ENCODE measurements at regions not wholly inside any gene's neighbourhood (a gene's known extent, or its start where the extent isn't known, plus 50 kb on each side); places are given as distances from the start of the nearest gene placed in this dataset.
"Not testable (repeated sequence)": the region's sequence is repeated elsewhere in the genome, so short reads cannot be mapped to it uniquely, and the experiment has no call there.

DNA sequence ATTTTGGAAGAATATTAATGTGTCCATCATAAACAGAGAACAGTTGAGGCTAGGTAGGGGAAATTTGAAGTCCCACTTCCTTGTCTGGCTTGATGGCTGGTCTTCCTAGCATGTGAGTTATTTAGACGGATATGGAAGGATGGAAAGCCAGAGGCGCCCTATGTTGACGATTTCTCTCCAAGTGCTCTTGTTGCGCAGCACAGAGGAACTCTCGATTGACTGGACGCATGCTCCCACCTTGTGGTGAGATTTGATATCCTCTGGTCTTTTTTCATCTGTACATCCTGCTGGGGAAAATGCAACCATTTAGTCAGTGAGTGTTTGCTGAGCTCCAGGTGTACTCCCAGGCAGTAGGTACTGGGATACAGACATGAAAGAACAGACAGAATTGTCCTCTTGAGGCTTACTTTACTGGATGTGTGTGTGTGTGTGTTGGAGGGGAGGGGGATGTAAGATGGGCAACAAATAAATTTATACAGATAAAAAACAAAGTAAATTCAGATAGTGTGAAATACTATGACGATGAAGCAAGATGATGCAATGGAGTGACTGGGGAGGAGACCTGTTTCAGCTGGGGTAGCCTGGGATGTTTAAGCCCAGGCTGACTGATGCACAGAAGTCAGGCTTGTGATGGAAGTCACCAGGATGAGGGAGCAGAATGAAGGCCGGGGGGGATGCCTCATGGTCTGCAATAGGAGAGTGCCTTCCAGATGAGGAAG is 137.2 kb downstream of the TRIM43 start:
- peak; percentile 62 for DNase-seq (ENCODE audit: low read depth)
- TF ChIP-seq, protein P1, sequence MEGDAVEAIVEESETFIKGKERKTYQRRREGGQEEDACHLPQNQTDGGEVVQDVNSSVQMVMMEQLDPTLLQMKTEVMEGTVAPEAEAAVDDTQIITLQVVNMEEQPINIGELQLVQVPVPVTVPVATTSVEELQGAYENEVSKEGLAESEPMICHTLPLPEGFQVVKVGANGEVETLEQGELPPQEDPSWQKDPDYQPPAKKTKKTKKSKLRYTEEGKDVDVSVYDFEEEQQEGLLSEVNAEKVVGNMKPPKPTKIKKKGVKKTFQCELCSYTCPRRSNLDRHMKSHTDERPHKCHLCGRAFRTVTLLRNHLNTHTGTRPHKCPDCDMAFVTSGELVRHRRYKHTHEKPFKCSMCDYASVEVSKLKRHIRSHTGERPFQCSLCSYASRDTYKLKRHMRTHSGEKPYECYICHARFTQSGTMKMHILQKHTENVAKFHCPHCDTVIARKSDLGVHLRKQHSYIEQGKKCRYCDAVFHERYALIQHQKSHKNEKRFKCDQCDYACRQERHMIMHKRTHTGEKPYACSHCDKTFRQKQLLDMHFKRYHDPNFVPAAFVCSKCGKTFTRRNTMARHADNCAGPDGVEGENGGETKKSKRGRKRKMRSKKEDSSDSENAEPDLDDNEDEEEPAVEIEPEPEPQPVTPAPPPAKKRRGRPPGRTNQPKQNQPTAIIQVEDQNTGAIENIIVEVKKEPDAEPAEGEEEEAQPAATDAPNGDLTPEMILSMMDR (conservative IDR thresholded peaks at IDR 0.05; ENCODE audit: low read depth, low read length) = peak; percentile 77
- no peak overlapping the region for H3K4me3 ChIP-seq (ENCODE audit: low read depth, low read length)

DNA sequence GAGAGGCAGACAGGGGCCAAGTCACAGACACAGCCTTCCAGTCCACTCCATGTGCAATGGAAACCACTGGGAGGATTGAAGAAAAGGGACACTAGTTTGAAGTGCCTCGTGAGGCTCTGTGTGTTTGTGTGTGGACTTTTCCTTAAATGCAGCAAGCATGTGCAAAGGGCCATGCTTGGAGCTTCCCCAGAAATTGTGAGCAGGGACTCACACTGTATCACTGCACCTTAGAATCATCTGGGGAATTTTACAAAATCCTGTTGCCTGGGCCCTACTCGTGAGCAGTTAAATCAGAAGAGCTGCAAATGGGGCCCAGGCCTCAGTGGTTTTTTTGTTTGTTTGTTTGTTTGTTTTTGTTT is 137.8 kb downstream of the TRIM43 start:
- no peak overlapping the region for H3K4me3 ChIP-seq (ENCODE audit: low read depth, low read length)
- TF ChIP-seq, protein P1 (conservative IDR thresholded peaks at IDR 0.05; ENCODE audit: low read depth, low read length) = no peak
- DNase-seq (ENCODE audit: low read depth) = no peak

DNA sequence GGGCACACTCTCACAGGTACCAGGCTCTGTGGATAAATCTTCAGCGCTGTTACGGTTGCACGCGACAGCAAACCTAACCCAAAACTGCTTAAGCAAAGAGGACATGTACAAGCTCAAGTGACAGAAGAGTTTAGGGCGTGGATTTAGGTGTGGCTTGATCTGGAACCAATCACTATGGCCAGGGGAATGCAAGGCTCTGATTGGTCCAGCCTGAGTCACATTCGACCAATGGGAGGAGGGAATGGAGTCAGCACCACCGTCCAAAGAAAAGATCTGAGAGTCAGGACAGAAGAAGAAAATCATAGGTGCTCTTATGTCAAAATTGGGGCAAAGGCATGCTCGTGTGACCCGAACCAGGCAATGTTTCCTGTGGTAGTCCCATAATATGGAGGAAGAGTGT is 139.0 kb downstream of the TRIM43 start:
- TF ChIP-seq, protein P1 (conservative IDR thresholded peaks at IDR 0.05; ENCODE audit: low read depth, low read length) = no peak
- H3K4me3 ChIP-seq (ENCODE audit: low read depth, low read length) = no peak overlapping the region
- DNase-seq (ENCODE audit: low read depth) = no peak

DNA sequence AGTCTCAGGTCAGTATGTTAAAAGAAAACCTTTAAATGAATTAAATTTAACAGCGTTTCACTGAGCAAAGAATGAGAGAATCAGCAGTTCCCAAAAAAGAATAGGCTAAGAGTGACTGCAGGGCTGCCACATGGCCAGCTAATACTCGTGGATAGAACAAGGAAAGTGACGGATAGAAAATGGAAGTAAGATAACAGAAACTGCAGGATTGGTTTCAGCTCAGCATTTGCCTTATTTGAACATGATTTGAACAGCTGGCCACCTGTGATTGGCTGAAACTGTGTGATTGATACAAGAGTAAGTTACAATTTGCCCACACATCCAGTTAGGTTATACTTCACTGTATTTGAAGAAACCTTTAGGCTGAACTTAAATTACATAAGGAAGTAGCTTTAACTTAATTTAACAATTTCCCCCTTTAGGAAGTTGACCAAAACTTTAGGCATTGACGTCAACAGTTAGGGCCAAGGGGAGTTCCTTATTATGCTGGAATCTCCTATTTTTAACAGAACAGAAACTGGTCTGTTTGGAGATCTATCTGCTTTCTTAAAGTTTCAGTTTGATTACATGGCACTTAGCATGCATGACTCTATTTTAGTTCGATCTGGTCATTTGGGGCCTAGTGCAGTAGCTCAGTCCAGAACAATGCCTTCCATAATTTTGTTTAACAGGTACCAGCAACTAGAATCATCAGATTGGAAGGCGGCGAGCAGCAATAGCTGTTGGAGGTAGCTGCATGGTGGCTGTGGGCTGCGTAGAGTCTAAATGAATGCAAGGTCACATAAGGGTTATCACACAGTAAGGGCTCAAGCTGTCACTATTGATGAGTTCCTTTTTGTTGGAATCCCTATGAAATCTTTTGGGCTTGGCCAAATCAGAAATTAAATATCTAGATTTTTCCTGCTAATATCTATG is 143.4 kb downstream of the TRIM43 start:
- no peak overlapping the region for H3K4me3 ChIP-seq (ENCODE audit: low read depth, low read length)
- TF ChIP-seq, protein P1 (conservative IDR thresholded peaks at IDR 0.05; ENCODE audit: low read depth, low read length) = no peak
- no peak for DNase-seq (ENCODE audit: low read depth)

DNA sequence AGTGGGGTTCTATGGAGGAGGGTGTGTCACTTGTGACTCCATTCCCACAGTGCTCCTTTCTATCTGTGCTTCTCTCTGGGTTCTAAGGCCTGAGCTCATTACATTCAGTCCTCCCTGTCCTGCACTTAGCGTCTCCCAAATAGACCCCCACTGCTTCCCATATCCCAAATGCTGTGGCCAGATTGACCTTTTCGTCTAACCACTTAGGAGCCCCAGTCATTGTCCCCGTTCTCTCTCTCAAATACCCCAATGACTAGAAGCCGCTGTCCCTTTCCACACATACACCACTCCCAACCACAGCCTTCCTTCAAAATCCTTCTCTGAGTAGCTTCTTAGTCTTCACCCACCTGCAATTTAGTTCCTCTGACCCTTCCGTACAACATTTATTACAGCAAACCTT is 146.5 kb downstream of the TRIM43 start:
- TF ChIP-seq, protein P1 (conservative IDR thresholded peaks at IDR 0.05; ENCODE audit: low read depth, low read length) = no peak
- H3K4me3 ChIP-seq (ENCODE audit: low read depth, low read length) = no peak overlapping the region
- DNase-seq (ENCODE audit: low read depth) = no peak

DNA sequence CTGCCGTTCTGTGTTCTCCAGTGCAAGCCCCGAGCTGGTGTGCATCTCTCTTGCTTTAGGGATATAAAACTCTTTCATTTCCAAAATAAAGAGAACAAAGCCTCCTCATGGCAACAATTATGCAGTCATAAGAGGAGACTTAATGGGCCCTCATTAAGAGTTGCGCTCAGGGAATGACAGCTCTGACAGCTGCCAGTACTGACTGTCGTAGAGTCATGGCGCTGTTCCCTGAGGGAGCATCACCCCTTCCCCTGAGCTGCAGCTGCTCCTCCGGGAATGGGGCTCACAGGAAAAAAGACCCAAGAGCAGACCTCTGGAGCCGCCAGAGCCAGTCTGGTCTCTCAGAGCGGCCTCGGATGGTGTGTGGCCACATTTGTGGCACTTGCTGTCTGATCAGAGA is 160.3 kb downstream of the TRIM43 start:
- DNase-seq (ENCODE audit: low read depth) = not testable (repeated sequence)

DNA sequence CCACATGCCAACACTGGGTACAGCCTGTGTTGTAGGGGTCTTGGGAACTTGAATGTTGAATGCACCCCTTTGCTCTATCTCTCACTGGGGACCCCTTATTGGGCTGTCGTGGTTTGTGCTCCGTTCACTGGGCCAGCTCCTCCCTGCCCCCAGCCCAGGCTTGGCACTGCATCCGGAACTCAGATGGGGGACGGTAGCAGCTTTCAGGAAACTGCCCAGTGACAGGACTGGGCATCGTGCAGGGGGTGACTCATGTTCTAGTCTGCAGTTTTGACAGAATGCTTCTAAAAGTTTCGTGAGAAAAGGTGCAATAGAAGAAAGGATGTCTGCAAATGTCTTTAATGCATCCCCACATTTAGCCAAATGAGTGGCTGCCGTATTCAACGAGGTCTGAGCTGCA is 162.0 kb downstream of the TRIM43 start:
- DNase-seq (ENCODE audit: low read depth) = not testable (repeated sequence)

More for the DNA sequence above, 160.3 kb downstream of the TRIM43 start:
- H3K4me3 ChIP-seq (ENCODE audit: low read depth, low read length) = not testable (repeated sequence)

DNA sequence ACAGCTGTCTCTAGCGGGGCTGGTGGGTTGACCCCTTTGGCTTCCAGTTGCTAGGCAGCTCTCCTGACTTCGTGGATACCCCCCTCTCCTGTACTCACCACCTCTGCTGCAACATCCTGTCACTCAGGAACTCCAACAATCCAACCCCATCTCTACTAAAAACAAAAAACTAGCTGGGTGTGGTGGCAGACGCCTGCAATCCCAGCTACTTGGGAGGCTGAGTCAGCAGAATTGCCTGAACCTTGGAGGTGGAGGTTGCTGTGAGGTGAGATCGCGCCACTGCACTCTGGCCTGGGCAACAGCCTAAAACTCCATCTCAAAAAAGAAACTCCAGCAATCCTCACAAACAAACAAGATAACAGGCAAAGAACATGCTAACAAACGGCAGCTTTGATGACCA is 162.4 kb downstream of the TRIM43 start:
- H3K4me3 ChIP-seq (ENCODE audit: low read depth, low read length); DNase-seq (ENCODE audit: low read depth): not testable (repeated sequence)

More for the DNA sequence above, 162.0 kb downstream of the TRIM43 start:
- not testable (repeated sequence) for H3K4me3 ChIP-seq (ENCODE audit: low read depth, low read length)

DNA sequence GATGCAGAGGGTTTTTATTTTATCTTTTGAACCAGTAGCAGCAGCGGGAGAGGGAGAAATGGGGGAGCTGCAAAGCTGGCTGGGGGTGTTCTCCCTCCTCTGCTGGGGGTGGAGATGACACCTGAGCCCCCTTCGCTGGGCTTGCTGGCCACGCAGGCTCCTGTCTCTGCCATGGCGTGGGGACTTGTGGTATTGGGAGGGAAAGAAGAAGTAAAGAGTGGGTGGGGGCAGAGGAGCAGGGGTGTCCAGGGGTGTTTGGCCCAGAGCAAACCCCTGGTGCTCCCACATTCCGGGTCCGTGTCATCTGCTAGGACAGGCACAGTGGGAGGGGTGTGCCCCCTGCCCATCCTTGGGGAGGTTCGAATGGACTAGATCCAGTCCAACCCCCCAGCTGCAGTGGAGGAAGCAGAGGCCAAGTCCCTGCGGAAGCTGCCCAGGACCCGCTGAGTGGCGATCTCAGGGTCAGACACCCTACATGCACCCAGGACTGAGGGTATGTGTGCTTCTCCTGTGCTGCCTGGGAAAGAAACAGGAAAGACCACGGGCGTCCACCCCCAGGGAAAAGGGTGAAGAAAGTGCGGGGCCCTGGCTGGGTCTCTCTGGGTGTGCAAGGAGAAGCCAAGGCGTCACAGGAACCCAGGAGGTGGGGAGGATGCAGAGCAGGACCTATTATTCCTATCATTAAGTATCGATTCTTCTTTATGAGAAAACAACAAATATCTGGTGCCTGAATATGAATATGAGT is 163.2 kb downstream of the TRIM43 start:
- not testable (repeated sequence) for DNase-seq (ENCODE audit: low read depth); H3K4me3 ChIP-seq (ENCODE audit: low read depth, low read length)

DNA sequence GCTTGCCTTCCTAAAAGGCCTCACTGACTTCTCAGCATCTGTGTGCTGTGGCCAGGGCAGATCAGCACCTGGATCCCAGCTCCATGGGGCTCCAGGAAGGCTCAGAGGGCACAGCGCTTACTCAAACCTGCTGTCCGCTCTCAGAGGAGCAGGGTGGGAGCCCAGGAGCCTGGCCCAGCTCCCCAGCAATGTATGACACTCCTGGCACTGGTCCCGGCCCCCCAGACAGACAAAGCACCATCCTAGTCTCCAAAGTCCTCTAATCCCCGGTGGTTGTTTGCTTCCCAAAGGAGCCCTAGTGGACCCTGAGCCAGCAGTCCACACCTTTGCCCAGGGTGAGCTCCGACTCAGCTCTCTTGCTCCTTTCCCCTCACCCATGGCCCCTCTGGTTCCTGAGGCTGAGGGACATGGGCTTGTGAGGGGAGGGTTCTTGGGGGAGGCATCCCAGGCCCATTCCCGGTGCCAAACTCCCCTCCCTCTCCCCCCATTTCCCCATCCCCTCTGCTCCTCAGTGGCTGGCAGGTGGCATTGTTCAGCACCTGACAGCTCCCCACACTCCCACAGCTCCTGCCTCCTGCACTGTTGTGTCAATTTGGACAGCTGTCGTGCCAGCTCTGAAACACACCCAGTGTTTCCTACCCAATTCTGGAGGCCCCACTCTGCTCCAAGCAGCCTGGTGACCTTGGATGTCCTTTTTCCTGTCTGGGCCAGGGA is 164.3 kb downstream of the TRIM43 start:
- H3K4me3 ChIP-seq (ENCODE audit: low read depth, low read length); DNase-seq (ENCODE audit: low read depth): not testable (repeated sequence)

Measured in epithelial cell of proximal tubule (primary cell).